ENCODE measurements at regions not wholly inside any gene's neighbourhood (a gene's known extent, or its start where the extent isn't known, plus 50 kb on each side); places are given as distances from the start of the nearest gene placed in this dataset.

GRCh38 chr10:92758594-92758993, 68.8 kb downstream of the HHEX start:
- H3K9me3 ChIP-seq (ENCODE audit: severe bottlenecking): no peaks in the 10 kb centered on the region
- TF ChIP-seq CTCF (IDR thresholded peaks at IDR 0.05; ENCODE audit: poor library complexity, severe bottlenecking): no peak
- no peak overlapping the region for H3K4me3 ChIP-seq (ENCODE audit: severe bottlenecking)
- H3K36me3 ChIP-seq (ENCODE audit: low read depth): no peaks in the 10 kb centered on the region
- no peaks in the 10 kb centered on the region for H3K4me1 ChIP-seq (ENCODE audit: insufficient read depth, poor library complexity, severe bottlenecking)
- H3K27me3 ChIP-seq (ENCODE audit: insufficient read depth, poor library complexity, severe bottlenecking): no peaks in the 10 kb centered on the region
- ATAC-seq (ENCODE audit: low read depth) (no peak), DNase-seq (ENCODE audit: low spot score) (no peak)
- no peak overlapping the region for H3K27ac ChIP-seq (ENCODE audit: poor library complexity, severe bottlenecking)

- Histone ChIP-seq H3K4me3 (ENCODE audit: severe bottlenecking) (no peak overlapping the region), H3K4me1 (ENCODE audit: insufficient read depth, poor library complexity, severe bottlenecking) (no peaks in the 10 kb centered on the region), H3K36me3 (ENCODE audit: low read depth) (no peaks in the 10 kb centered on the region), H3K9me3 (ENCODE audit: severe bottlenecking) (no peaks in the 10 kb centered on the region), H3K27ac (ENCODE audit: poor library complexity, severe bottlenecking) (no peak overlapping the region), H3K27me3 (ENCODE audit: insufficient read depth, poor library complexity, severe bottlenecking) (no peaks in the 10 kb centered on the region)
- TF ChIP-seq CTCF (IDR thresholded peaks at IDR 0.05; ENCODE audit: poor library complexity, severe bottlenecking): no peak
- ATAC-seq (ENCODE audit: low read depth) (no peak), DNase-seq (ENCODE audit: low spot score) (no peak)
These were observed 70.9 kb downstream of the HHEX start for GRCh38 chr10:92760609-92761008.

GRCh38 chr10:92761571-92761970, 71.8 kb downstream of the HHEX start:
- no peaks in the 10 kb centered on the region for H3K9me3 ChIP-seq (ENCODE audit: severe bottlenecking)
- H3K36me3 ChIP-seq (ENCODE audit: low read depth): no peaks in the 10 kb centered on the region
- no peak for ATAC-seq (ENCODE audit: low read depth)
- TF ChIP-seq CTCF (IDR thresholded peaks at IDR 0.05; ENCODE audit: poor library complexity, severe bottlenecking): no peak
- H3K27me3 ChIP-seq (ENCODE audit: insufficient read depth, poor library complexity, severe bottlenecking): no peaks in the 10 kb centered on the region
- no peak overlapping the region for H3K27ac ChIP-seq (ENCODE audit: poor library complexity, severe bottlenecking)
- H3K4me1 ChIP-seq (ENCODE audit: insufficient read depth, poor library complexity, severe bottlenecking): no peaks in the 10 kb centered on the region
- no peak overlapping the region for H3K4me3 ChIP-seq (ENCODE audit: severe bottlenecking)
- no peak for DNase-seq (ENCODE audit: low spot score)

GRCh38 chr10:92763634-92764155, 73.9 kb downstream of the HHEX start:
- no peaks in the 10 kb centered on the region for H3K27me3 ChIP-seq (ENCODE audit: insufficient read depth, poor library complexity, severe bottlenecking)
- no peak for TF ChIP-seq CTCF (IDR thresholded peaks at IDR 0.05; ENCODE audit: poor library complexity, severe bottlenecking)
- H3K4me3 ChIP-seq (ENCODE audit: severe bottlenecking): no peak overlapping the region
- no peaks in the 10 kb centered on the region for H3K4me1 ChIP-seq (ENCODE audit: insufficient read depth, poor library complexity, severe bottlenecking)
- ATAC-seq (ENCODE audit: low read depth): no peak
- no peak overlapping the region for H3K27ac ChIP-seq (ENCODE audit: poor library complexity, severe bottlenecking)
- no peak for DNase-seq (ENCODE audit: low spot score)
- no peaks in the 10 kb centered on the region for H3K36me3 ChIP-seq (ENCODE audit: low read depth)
- H3K9me3 ChIP-seq (ENCODE audit: severe bottlenecking): no peaks in the 10 kb centered on the region

- ATAC-seq (ENCODE audit: low read depth) (no peak), DNase-seq (ENCODE audit: low spot score) (no peak)
- H3K27ac ChIP-seq (ENCODE audit: poor library complexity, severe bottlenecking): no peak overlapping the region
- no peaks in the 10 kb centered on the region for H3K4me1 ChIP-seq (ENCODE audit: insufficient read depth, poor library complexity, severe bottlenecking)
- H3K4me3 ChIP-seq (ENCODE audit: severe bottlenecking): no peak overlapping the region
- H3K36me3 ChIP-seq (ENCODE audit: low read depth): no peaks in the 10 kb centered on the region
- no peaks in the 10 kb centered on the region for H3K9me3 ChIP-seq (ENCODE audit: severe bottlenecking)
- no peaks in the 10 kb centered on the region for H3K27me3 ChIP-seq (ENCODE audit: insufficient read depth, poor library complexity, severe bottlenecking)
- no peak for TF ChIP-seq CTCF (IDR thresholded peaks at IDR 0.05; ENCODE audit: poor library complexity, severe bottlenecking)
These were observed 76.7 kb downstream of the HHEX start for GRCh38 chr10:92766451-92766850.
